Pancreas (tissue), 10 donors: ENCODE measurements at regions not wholly inside any gene's neighbourhood (a gene's known extent, or its start where the extent isn't known, plus 50 kb on each side); places are given as distances from the start of the nearest gene placed in this dataset.

Source experiments
- ATAC-seq, 4 donors: fragments of 200-7000 bp; cut with Tn5 transposase; one replicate each; pipeline versions ENCODE4 v1.8.0 to v1.9.1; 2020; ENCODE audit warnings: mild to moderate bottlenecking in 4 of 4, moderate library complexity in 4 of 4
- DNase-seq, 6 donors: peaks; one replicate each; pipeline ENCODE4 v3.0.0-alpha.2; 2020
- FAIRE-seq: peaks from 2 replicates; lab custom pipeline; 2012; peaks lifted over from hg19 to GRCh38; lab: Jason Lieb, UNC
- H3K27ac ChIP-seq, 4 donors: fragments of 200-600 bp; sonication (generic); 1 replicate in 3 of 4; 2 replicates in 1 of 4; pipeline versions ENCODE4 v1.5.0 to v1.8.0; 2020
- H3K27me3 ChIP-seq, 4 donors: fragments of 200-600 bp; one replicate each; pipeline ENCODE4 v1.8.0; 2021
- H3K36me3 ChIP-seq, 3 donors: fragments of 200-600 bp; sonication (generic) in 1 of 3; one replicate each; pipeline versions ENCODE4 v1.5.0 to v1.8.0; 2020 to 2021
- H3K4me1 ChIP-seq, 3 donors: fragments of 200-600 bp; one replicate each; pipeline ENCODE4 v1.8.0; 2021
- H3K4me3 ChIP-seq, 4 donors: fragments of 200-600 bp; sonication (generic) in 2 of 4; one replicate each; pipeline versions ENCODE4 v1.5.0 to v1.8.0; 2020 to 2021
- H3K9me3 ChIP-seq, 4 donors: fragments of 200-600 bp; one replicate each; pipeline ENCODE4 v1.8.0; 2021
- CTCF ChIP-seq, 4 donors: fragments of 200-600 bp; sonication (generic) in 3 of 4; IDR thresholded peaks; one replicate each; pipeline versions ENCODE4 v1.5.0 to v1.8.0; 2021; ENCODE audit warnings: antibody characterized with exemption in 4 of 4
- WGBS, 2 donors: extraction: QIAGEN DNeasy Blood & Tissue Kit; methylation state at CpG; one replicate each; pipeline ENCODE4 v1.1.7; 2013; 5-methylcytosine and 5-hydroxymethylcytosine counted together
- intact Hi-C, 3 donors: fragments of 100-400 bp; cut with DNase I; formaldehyde crosslinking; loops; one replicate each; pipeline versions ENCODE4 v1.11.1 to v1.14.2; 2022
- donor health status: healthy with polysubstance abuse.
- donor health status: DM: no; HTN: no; CAD: no; lungs with moderate emphysema.
- donor health status: DM: no; HTN: no; CAD: no.
- donor health status: control.
- donor health status: control.
- donor health status: Bipolar disorder and iron deficiency.
- donor health status: DM: yes; HTN: yes; CAD: no.
- donor health status: DM: no; HTN: no; CAD: no.
- donor health status: DM: no; HTN: no; CAD: no.
- donor health status: DM: yes; HTN: yes; CAD: no.

GRCh38 chr5:174324680-174325079 is 279.2 kb downstream of the NSG2 start:
- no peak for ATAC-seq
- no peak for DNase-seq
- H3K9me3 ChIP-seq = no peaks in the 10 kb centered on the region
- no peak overlapping the region for H3K27ac ChIP-seq
- H3K4me1 ChIP-seq = no peaks in the 10 kb centered on the region
- no peaks in the 10 kb centered on the region for H3K36me3 ChIP-seq
- WGBS, 2 donors = 24 to 35% methylated on average over 3 of the region's 3 CpGs
- H3K27me3 ChIP-seq = peaks cover 0 to 19% (median 3%) of the 10 kb centered on the region in 4 donors
- no peak for TF ChIP-seq CTCF (IDR thresholded peaks at IDR 0.05)
- H3K4me3 ChIP-seq = no peak overlapping the region
- intact Hi-C loops = no loop called here
- FAIRE-seq = no peak

- Histone ChIP-seq H3K36me3 (no peaks in the 10 kb centered on the region), H3K27ac (no peak overlapping the region), H3K27me3 (peaks cover 0 to 19% (median 3%) of the 10 kb centered on the region in 4 donors), H3K4me1 (no peaks in the 10 kb centered on the region), H3K9me3 (no peaks in the 10 kb centered on the region), H3K4me3 (no peak overlapping the region)
- ATAC-seq (no peak), FAIRE-seq (no peak), DNase-seq (no peak)
- 50 to 54% methylated on average over 7 of the region's 7 CpGs for WGBS, 2 donors
- intact Hi-C loops = no loop called here
- TF ChIP-seq CTCF (IDR thresholded peaks at IDR 0.05) = no peak
Measured at GRCh38 chr5:174325431-174325830, 279.9 kb downstream of the NSG2 start.

- WGBS, 2 donors = 39 to 42% methylated on average over 6 of the region's 6 CpGs
- FAIRE-seq (no peak), ATAC-seq (no peak), DNase-seq (no peak)
- H3K27me3 ChIP-seq = peaks cover 0 to 19% (median 3%) of the 10 kb centered on the region in 4 donors
- no peak overlapping the region for H3K27ac ChIP-seq
- no peak overlapping the region for H3K4me3 ChIP-seq
- no peaks in the 10 kb centered on the region for H3K9me3 ChIP-seq
- TF ChIP-seq CTCF (IDR thresholded peaks at IDR 0.05) = no peak
- intact Hi-C loops = no loop called here
- H3K4me1 ChIP-seq = no peaks in the 10 kb centered on the region
- no peaks in the 10 kb centered on the region for H3K36me3 ChIP-seq
Measured at GRCh38 chr5:174325961-174326360, 280.5 kb downstream of the NSG2 start.

- no peak for ATAC-seq
- Histone ChIP-seq H3K4me1 (no peaks in the 10 kb centered on the region), H3K36me3 (no peaks in the 10 kb centered on the region), H3K4me3 (no peak overlapping the region), H3K27ac (no peak overlapping the region), H3K27me3 (peaks cover 0 to 15% (median 3%) of the 10 kb centered on the region in 4 donors), H3K9me3 (no peaks in the 10 kb centered on the region)
- no peak for TF ChIP-seq CTCF (IDR thresholded peaks at IDR 0.05)
- DNase-seq = no peak
- intact Hi-C loops = no loop called here
- no peak for FAIRE-seq
- WGBS, 2 donors = 45 to 57% methylated on average over 3 of the region's 3 CpGs
Measured at GRCh38 chr5:174326372-174326771, 280.9 kb downstream of the NSG2 start.

- H3K4me3 ChIP-seq = no peak overlapping the region
- peak; percentile 50 to 68 (median 59) for TF ChIP-seq CTCF (IDR thresholded peaks at IDR 0.05)
- no peak overlapping the region for H3K27ac ChIP-seq
- intact Hi-C loops = no loop called here
- DNase-seq = peak; percentile 31 to 83 (median 63)
- peak; percentile 75 to 83 (median 80) for ATAC-seq
- H3K27me3 ChIP-seq = peaks cover 0 to 6% (median 3%) of the 10 kb centered on the region in 4 donors
- WGBS, 2 donors = 39 to 41% methylated on average over 10 of the region's 10 CpGs
- H3K9me3 ChIP-seq = no peaks in the 10 kb centered on the region
- H3K36me3 ChIP-seq = no peaks in the 10 kb centered on the region
- no peaks in the 10 kb centered on the region for H3K4me1 ChIP-seq
- no peak for FAIRE-seq
Measured at GRCh38 chr5:174327317-174327864, 281.9 kb downstream of the NSG2 start.
